GM23338 (cell line): ENCODE measurements at regions not wholly inside any gene's neighbourhood (a gene's known extent, or its start where the extent isn't known, plus 50 kb on each side); places are given as distances from the start of the nearest gene placed in this dataset.

Experiments
- CTCF ChIP-seq, 2 experiments: fragments of 200-600 bp in 1 of 2; sonication (generic) in 1 of 2; conservative IDR thresholded peaks; 2 replicates each; pipeline versions ENCODE4 v1.5.1 to v1.6.1; 2016 to 2017; ENCODE audit warnings: antibody characterized with exemption in 2 of 2, low read depth in 2 of 2, mild to moderate bottlenecking in 2 of 2, moderate library complexity in 1 of 2
- EZH2 ChIP-seq: fragments of 200-600 bp; sonication (generic); IDR thresholded peaks from one replicate; pipeline ENCODE4 v1.8.0; 2017; ENCODE audit warnings: antibody characterized with exemption, mild to moderate bottlenecking, low read depth; ENCODE audit not compliant: unreplicated experiment
- POLR2AphosphoS5 ChIP-seq: IDR thresholded peaks from 2 replicates; pipeline ENCODE4 v1.6.1; 2016; ENCODE audit warnings: antibody characterized with exemption, low read depth
- REST ChIP-seq: IDR thresholded peaks from one replicate; pipeline ENCODE4 v1.6.1; 2018; ENCODE audit warnings: antibody characterized with exemption; ENCODE audit not compliant: unreplicated experiment

GRCh38 chr1:30305519-30305918 is 417.9 kb downstream of the MATN1 start:
- TF ChIP-seq EZH2 (no peak), CTCF (conservative IDR thresholded peaks at IDR 0.05; ENCODE audit: low read depth in 2 of 2) (no peak), POLR2AphosphoS5 (no peak), REST (no peak)
